GM18519 (cell line): ENCODE measurements at regions not wholly inside any gene's neighbourhood (a gene's known extent, or its start where the extent isn't known, plus 50 kb on each side); places are given as distances from the start of the nearest gene placed in this dataset.

Experiments used
- ATAC-seq: cut with Tn5 transposase; IDR thresholded peaks from one replicate; pipeline ENCODE4 v1.9.1; 2021; ENCODE audit warnings: mild to moderate bottlenecking, moderate library complexity; ENCODE audit not compliant: unreplicated experiment, low FRiP score

- ATAC-seq, result no peak
These were observed 372.7 kb downstream of the SHQ1 start for GRCh38 chr3:72475258-72476138.

GRCh38 chr3:72474775-72475174, 373.5 kb downstream of the SHQ1 start:
- ATAC-seq, result no peak

- ATAC-seq, result peak; percentile 79
These were observed 375.1 kb downstream of the SHQ1 start for GRCh38 chr3:72473156-72473555.

GRCh38 chr3:72470904-72471417, 377.3 kb downstream of the SHQ1 start:
- no peak for ATAC-seq

GRCh38 chr3:72465853-72466252, 382.4 kb downstream of the SHQ1 start:
- no peak for ATAC-seq

- ATAC-seq, result no peak
These were observed 385.2 kb downstream of the SHQ1 start for GRCh38 chr3:72463083-72463482.

GRCh38 chr3:72462595-72463011, 385.6 kb downstream of the SHQ1 start:
- ATAC-seq, result no peak

- ATAC-seq, result no peak
These were observed 386.5 kb downstream of the SHQ1 start for GRCh38 chr3:72461787-72462186.

- ATAC-seq, result no peak
These were observed 387.8 kb downstream of the SHQ1 start for GRCh38 chr3:72460205-72461174.

- no peak for ATAC-seq
These were observed 388.7 kb downstream of the SHQ1 start for GRCh38 chr3:72459588-72459987.

GRCh38 chr3:72458375-72458774, 389.9 kb downstream of the SHQ1 start:
- ATAC-seq, result no peak

GRCh38 chr3:72454441-72454840, 393.8 kb downstream of the SHQ1 start:
- ATAC-seq, result no peak

- ATAC-seq, result no peak
These were observed 394.5 kb downstream of the SHQ1 start for GRCh38 chr3:72453706-72454105.

- ATAC-seq, result no peak
These were observed 395.5 kb downstream of the SHQ1 start for GRCh38 chr3:72452745-72453144.

- ATAC-seq, result no peak
These were observed 396.4 kb downstream of the SHQ1 start for GRCh38 chr3:72451841-72452240.

- no peak for ATAC-seq
These were observed 398.7 kb downstream of the SHQ1 start for GRCh38 chr3:72449551-72449950.

- ATAC-seq, result no peak
These were observed 399.4 kb downstream of the SHQ1 start for GRCh38 chr3:72448858-72449257.

- ATAC-seq, result no peak
These were observed 399.8 kb downstream of the SHQ1 start for GRCh38 chr3:72448375-72448823.

- peak; percentile 81 for ATAC-seq
These were observed 400.9 kb downstream of the SHQ1 start for GRCh38 chr3:72447059-72447946.
